Endothelial cell (in vitro differentiated cells): ENCODE measurements at regions not wholly inside any gene's neighbourhood (a gene's known extent, or its start where the extent isn't known, plus 50 kb on each side); places are given as distances from the start of the nearest gene placed in this dataset.

ENCODE experiments used
- DNase-seq: peaks from one replicate; pipeline ENCODE4 v3.0.0; 2021; ENCODE audit warnings: low spot score
- H3K27ac Mint-ChIP-seq: one replicate; pipeline ENCODE4 v1.8.0; 2021; ENCODE audit warnings: mixed read lengths, inconsistent platforms; ENCODE audit not compliant: unreplicated experiment
- H3K27me3 Mint-ChIP-seq: one replicate; pipeline ENCODE4 v1.8.0; 2021; ENCODE audit warnings: mild to moderate bottlenecking, moderate library complexity, mixed read lengths, inconsistent platforms; ENCODE audit not compliant: unreplicated experiment
- H3K36me3 Mint-ChIP-seq: one replicate; pipeline ENCODE4 v1.8.0; 2021; ENCODE audit warnings: mild to moderate bottlenecking, low read depth, mixed read lengths, inconsistent platforms; ENCODE audit not compliant: unreplicated experiment
- H3K4me1 Mint-ChIP-seq: one replicate; pipeline ENCODE4 v1.8.0; 2021; ENCODE audit warnings: mild to moderate bottlenecking, mixed read lengths, inconsistent platforms; ENCODE audit not compliant: unreplicated experiment
- H3K4me3 Mint-ChIP-seq: one replicate; pipeline ENCODE4 v1.8.0; 2021; ENCODE audit warnings: mild to moderate bottlenecking, mixed read lengths, inconsistent platforms; ENCODE audit not compliant: unreplicated experiment
- H3K9me3 Mint-ChIP-seq: one replicate; pipeline ENCODE4 v1.8.0; 2021; ENCODE audit warnings: mixed read lengths, inconsistent platforms; ENCODE audit not compliant: unreplicated experiment
- TF ChIP-seq, protein P1 (sequence below): fragments of 200-600 bp; sonication (generic); IDR thresholded peaks from one replicate; pipeline ENCODE4 v1.5.0; 2021; ENCODE audit warnings: antibody characterized with exemption; ENCODE audit not compliant: unreplicated experiment

DNA sequence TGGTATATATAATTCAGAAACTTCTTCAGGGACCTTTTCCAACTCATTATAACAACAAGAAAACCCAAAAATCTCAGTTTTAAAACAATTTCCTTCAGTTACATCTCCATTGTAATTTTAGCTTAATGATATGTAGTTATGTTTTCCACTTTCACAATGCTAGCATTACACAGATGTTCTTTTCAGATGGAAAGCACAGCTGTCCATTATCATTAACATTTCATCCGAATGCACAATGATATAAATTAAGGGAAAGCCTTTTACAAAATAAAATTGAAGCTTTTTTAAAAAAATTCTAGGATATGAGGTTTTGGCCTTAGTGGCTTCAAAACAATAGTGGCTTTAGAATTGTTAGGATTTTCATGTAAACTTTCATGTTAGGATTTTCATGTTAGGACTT, 389.2 kb downstream of the ADAM29 start:
- H3K4me3 Mint-ChIP-seq, result no peak overlapping the region
- no peaks in the 10 kb centered on the region for H3K4me1 Mint-ChIP-seq
- H3K9me3 Mint-ChIP-seq, result no peaks in the 10 kb centered on the region

DNA sequence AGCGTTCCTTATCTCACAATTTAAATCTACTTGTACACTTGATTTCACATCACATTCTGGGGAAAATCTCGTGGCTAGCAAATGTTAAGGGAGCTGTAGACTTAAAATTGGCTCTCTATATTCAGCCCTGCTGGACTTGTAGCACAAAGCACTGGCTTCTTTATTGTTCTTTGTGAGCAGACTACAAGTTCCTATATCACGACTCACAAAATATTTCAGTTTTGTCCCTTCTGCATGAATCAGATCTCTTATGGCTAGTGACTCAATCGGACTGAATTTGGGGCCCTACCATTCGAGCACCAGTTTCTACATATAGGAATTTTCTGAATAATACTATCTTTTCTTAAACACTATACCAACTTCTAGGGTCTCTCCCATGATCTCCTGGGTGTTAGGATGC, 390.1 kb downstream of the ADAM29 start:
- Mint-ChIP-seq H3K27me3 (no peaks in the 10 kb centered on the region), H3K4me3 (no peak overlapping the region), H3K4me1 (no peaks in the 10 kb centered on the region), H3K36me3 (no peaks in the 10 kb centered on the region), H3K27ac (no peak overlapping the region), H3K9me3 (no peaks in the 10 kb centered on the region)
- DNase-seq, result no peak
- TF ChIP-seq, protein P1, sequence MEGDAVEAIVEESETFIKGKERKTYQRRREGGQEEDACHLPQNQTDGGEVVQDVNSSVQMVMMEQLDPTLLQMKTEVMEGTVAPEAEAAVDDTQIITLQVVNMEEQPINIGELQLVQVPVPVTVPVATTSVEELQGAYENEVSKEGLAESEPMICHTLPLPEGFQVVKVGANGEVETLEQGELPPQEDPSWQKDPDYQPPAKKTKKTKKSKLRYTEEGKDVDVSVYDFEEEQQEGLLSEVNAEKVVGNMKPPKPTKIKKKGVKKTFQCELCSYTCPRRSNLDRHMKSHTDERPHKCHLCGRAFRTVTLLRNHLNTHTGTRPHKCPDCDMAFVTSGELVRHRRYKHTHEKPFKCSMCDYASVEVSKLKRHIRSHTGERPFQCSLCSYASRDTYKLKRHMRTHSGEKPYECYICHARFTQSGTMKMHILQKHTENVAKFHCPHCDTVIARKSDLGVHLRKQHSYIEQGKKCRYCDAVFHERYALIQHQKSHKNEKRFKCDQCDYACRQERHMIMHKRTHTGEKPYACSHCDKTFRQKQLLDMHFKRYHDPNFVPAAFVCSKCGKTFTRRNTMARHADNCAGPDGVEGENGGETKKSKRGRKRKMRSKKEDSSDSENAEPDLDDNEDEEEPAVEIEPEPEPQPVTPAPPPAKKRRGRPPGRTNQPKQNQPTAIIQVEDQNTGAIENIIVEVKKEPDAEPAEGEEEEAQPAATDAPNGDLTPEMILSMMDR, result no peak

More for the DNA sequence above, 389.2 kb downstream of the ADAM29 start:
- TF ChIP-seq, protein P1, result no peak
- H3K36me3 Mint-ChIP-seq, result no peaks in the 10 kb centered on the region
- DNase-seq, result no peak
- no peaks in the 10 kb centered on the region for H3K27me3 Mint-ChIP-seq
- H3K27ac Mint-ChIP-seq, result no peak overlapping the region

- DNase-seq, result no peak
- H3K36me3 Mint-ChIP-seq, result no peaks in the 10 kb centered on the region
- H3K4me1 Mint-ChIP-seq, result no peaks in the 10 kb centered on the region
- no peaks in the 10 kb centered on the region for H3K9me3 Mint-ChIP-seq
- TF ChIP-seq, protein P1, result no peak
- no peak overlapping the region for H3K27ac Mint-ChIP-seq
- H3K27me3 Mint-ChIP-seq, result no peaks in the 10 kb centered on the region
- no peak overlapping the region for H3K4me3 Mint-ChIP-seq
Measured at GRCh38 chr4:175309041-175309440, 390.9 kb downstream of the ADAM29 start.

- no peaks in the 10 kb centered on the region for H3K4me1 Mint-ChIP-seq
- TF ChIP-seq, protein P1, result no peak
- no peak for DNase-seq
- no peaks in the 10 kb centered on the region for H3K36me3 Mint-ChIP-seq
- H3K9me3 Mint-ChIP-seq, result no peaks in the 10 kb centered on the region
- no peak overlapping the region for H3K27ac Mint-ChIP-seq
- H3K4me3 Mint-ChIP-seq, result no peak overlapping the region
- H3K27me3 Mint-ChIP-seq, result no peaks in the 10 kb centered on the region
Measured at GRCh38 chr4:175325230-175325629, 407.1 kb downstream of the ADAM29 start.

DNA sequence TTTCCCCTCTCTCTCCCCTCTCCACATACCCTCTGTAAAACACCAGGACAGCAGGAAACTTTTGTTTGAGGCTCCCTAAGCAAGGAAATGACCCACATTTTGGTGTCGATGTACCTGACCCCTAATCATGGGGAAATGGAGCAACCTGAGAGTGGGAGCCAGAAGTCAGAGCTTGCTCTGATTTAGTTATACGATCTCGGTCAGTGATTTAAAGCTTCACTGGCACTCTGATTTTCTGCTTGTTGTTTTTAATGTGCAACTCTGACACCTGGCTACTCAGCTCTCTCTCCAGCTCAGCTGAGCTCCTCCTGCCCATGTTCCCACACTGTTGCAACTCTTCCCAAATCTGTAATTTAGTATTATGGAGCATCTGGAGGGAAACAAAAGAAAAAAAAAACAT, 408.6 kb downstream of the ADAM29 start:
- Mint-ChIP-seq H3K27me3 (no peaks in the 10 kb centered on the region), H3K27ac (no peak overlapping the region), H3K4me1 (no peaks in the 10 kb centered on the region), H3K36me3 (no peaks in the 10 kb centered on the region), H3K4me3 (no peak overlapping the region), H3K9me3 (no peaks in the 10 kb centered on the region)
- no peak for DNase-seq
- TF ChIP-seq, protein P1, result no peak
